Stimulated activated CD4-positive, alpha-beta T cell treated with anti-CD3 and anti-CD28 coated beads, Interleukin-12 subunit alpha, Interleukin-12 subunit beta, amount 100 ng/mL, for 48 hours (primary cell): ENCODE measurements at regions not wholly inside any gene's neighbourhood (a gene's known extent, or its start where the extent isn't known, plus 50 kb on each side); places are given as distances from the start of the nearest gene placed in this dataset.

Experiments used
- DNase-seq, 3 donors: peaks; one replicate each; pipeline ENCODE4 v3.0.0-alpha.2; 2020; ENCODE audit warnings: low read depth in 2 of 3, low spot score in 1 of 3

GRCh38 chr15:86021281-86022264 is 58.1 kb upstream of the AGBL1 start:
- DNase-seq, result no peak

GRCh38 chr15:86028961-86029360 is 50.7 kb upstream of the AGBL1 start:
- no peak for DNase-seq
